CD14-positive monocyte (primary cell): ENCODE measurements at regions not wholly inside any gene's neighbourhood (a gene's known extent, or its start where the extent isn't known, plus 50 kb on each side); places are given as distances from the start of the nearest gene placed in this dataset.
"Not testable (repeated sequence)": the region's sequence is repeated elsewhere in the genome, so short reads cannot be mapped to it uniquely, and the experiment has no call there.

Experiments
- DNase-seq, 3 donors: peaks; one replicate each; pipeline ENCODE4 v3.0.0-alpha.2; 2011 to 2022
- H2AFZ ChIP-seq: 2 replicates; pipeline ENCODE4 v1.6.0; 2012; ENCODE audit warnings: mild to moderate bottlenecking, low read depth, low read length, inconsistent platforms; ENCODE audit not compliant: insufficient read depth, poor library complexity, severe bottlenecking
- H3K27ac ChIP-seq, 2 donors: 1 replicate in 1 of 2; 2 replicates in 1 of 2; pipeline ENCODE4 v1.5.1; 2012 to 2013; ENCODE audit warnings: low read length in 2 of 2, control low read depth in 1 of 2, inconsistent platforms in 1 of 2, low read depth in 1 of 2, mild to moderate bottlenecking in 1 of 2
- H3K27me3 ChIP-seq, 2 donors: one replicate each; pipeline versions ENCODE4 v1.6.0 to v1.6.1; 2011 to 2013; ENCODE audit warnings: low read length in 2 of 2; ENCODE audit not compliant: control insufficient read depth in 2 of 2, insufficient read depth in 2 of 2
- H3K36me3 ChIP-seq, 2 donors: replicated peaks in 1 of 2; 1 replicate in 1 of 2; 2 replicates in 1 of 2; pipeline versions ENCODE4 v1.5.1 to v1.6.1; 2012 to 2013; ENCODE audit warnings: low read length in 2 of 2, control low read depth in 1 of 2, inconsistent platforms in 1 of 2, mild to moderate bottlenecking in 1 of 2; ENCODE audit not compliant: insufficient read depth in 2 of 2, control insufficient read depth in 1 of 2
- H3K4me1 ChIP-seq, 2 donors: 1 replicate in 1 of 2; 2 replicates in 1 of 2; pipeline versions ENCODE4 v1.5.1 to v1.6.1; 2012 to 2013; ENCODE audit warnings: low read length in 2 of 2, control low read depth in 1 of 2, inconsistent platforms in 1 of 2, mild to moderate bottlenecking in 1 of 2, moderate library complexity in 1 of 2; ENCODE audit not compliant: insufficient read depth in 2 of 2, control insufficient read depth in 1 of 2
- H3K4me2 ChIP-seq: replicated peaks from 2 replicates; pipeline ENCODE3; 2012; ENCODE audit warnings: low read length, moderate library complexity, mild to moderate bottlenecking; ENCODE audit not compliant: poor library complexity, severe bottlenecking; ENCODE audit errors: extremely low read depth
- H3K4me3 ChIP-seq, 3 experiments: fragments of 200-600 bp in 1 of 3; sonication (generic) in 1 of 3; replicated peaks in 1 of 3; 1 replicate in 2 of 3; 2 replicates in 1 of 3; pipeline ENCODE4 v1.5.1; 2011 to 2013; ENCODE audit warnings: low read length in 3 of 3, mild to moderate bottlenecking in 3 of 3, control low read depth in 2 of 3, low read depth in 2 of 3, inconsistent platforms in 1 of 3, moderate library complexity in 1 of 3
- H3K79me2 ChIP-seq: 2 replicates; pipeline ENCODE4 v1.6.0; 2012; ENCODE audit warnings: mild to moderate bottlenecking, control low read depth, inconsistent platforms, low read length, moderate library complexity; ENCODE audit not compliant: insufficient read depth
- H3K9ac ChIP-seq: 2 replicates; pipeline ENCODE4 v1.6.0; 2017; ENCODE audit warnings: low read length, mild to moderate bottlenecking; ENCODE audit not compliant: insufficient read depth, poor library complexity, severe bottlenecking
- H3K9me3 ChIP-seq, 2 donors: replicated peaks in 1 of 2; 1 replicate in 1 of 2; 2 replicates in 1 of 2; pipeline versions ENCODE4 v1.5.1 to v1.6.1; 2012 to 2013; ENCODE audit warnings: low read length in 2 of 2, control low read depth in 1 of 2; ENCODE audit not compliant: control insufficient read depth in 1 of 2, insufficient read depth in 1 of 2
- H4K20me1 ChIP-seq: 2 replicates; pipeline ENCODE4 v1.6.0; 2012; ENCODE audit warnings: mild to moderate bottlenecking, low read length, control low read depth, moderate library complexity; ENCODE audit not compliant: insufficient read depth
- H3K27ac Mint-ChIP-seq, 7 donors: one replicate each; pipeline ENCODE4 v1.8.0; 2020; ENCODE audit warnings: mild to moderate bottlenecking in 7 of 7, mixed read lengths in 7 of 7, moderate library complexity in 6 of 7, inconsistent platforms in 2 of 7
- H3K27me3 Mint-ChIP-seq, 3 donors: one replicate each; pipeline ENCODE4 v1.8.0; 2021 to 2022; ENCODE audit warnings: low read depth in 3 of 3, mild to moderate bottlenecking in 3 of 3, mixed read lengths in 3 of 3, moderate library complexity in 3 of 3, inconsistent platforms in 1 of 3
- H3K36me3 Mint-ChIP-seq, 2 donors: one replicate each; pipeline ENCODE4 v1.8.0; 2020; ENCODE audit warnings: mixed read lengths in 2 of 2, inconsistent platforms in 1 of 2, mild to moderate bottlenecking in 1 of 2
- H3K4me1 Mint-ChIP-seq: one replicate; pipeline ENCODE4 v1.8.0; 2020; ENCODE audit warnings: mild to moderate bottlenecking, mixed read lengths
- H3K4me3 Mint-ChIP-seq, 2 donors: one replicate each; pipeline ENCODE4 v1.8.0; 2020; ENCODE audit warnings: mild to moderate bottlenecking in 2 of 2, mixed read lengths in 2 of 2, moderate library complexity in 1 of 2
- H3K9me3 Mint-ChIP-seq, 7 donors: one replicate each; pipeline ENCODE4 v1.8.0; 2020 to 2022; ENCODE audit warnings: mixed read lengths in 7 of 7, mild to moderate bottlenecking in 6 of 7, moderate library complexity in 6 of 7, inconsistent platforms in 2 of 7
- CTCF ChIP-seq: fragments of 200-600 bp; IDR thresholded peaks from one replicate; pipeline ENCODE4 v1.8.0; 2022; ENCODE audit warnings: antibody characterized with exemption, mild to moderate bottlenecking
- WGBS: methylation state at CpG from one replicate; pipeline ENCODE4 v1.1.5; 2013; ENCODE audit warnings: missing lambda C conversion rate; ENCODE audit not compliant: insufficient coverage; 5-methylcytosine and 5-hydroxymethylcytosine counted together
- intact Hi-C, 2 donors: fragments of 100-400 bp; cut with micrococcal nuclease; formaldehyde crosslinking; loops; one replicate each; pipeline versions ENCODE4 v1.15.0 to v1.15.1; 2023

- H2AFZ ChIP-seq = no peak overlapping the region
- H3K36me3 ChIP-seq = no peaks in the 10 kb centered on the region
- H3K79me2 ChIP-seq = no peaks in the 10 kb centered on the region
- no peak overlapping the region for H3K4me3 ChIP-seq
- Mint-ChIP-seq H3K4me3 (no peak overlapping the region), H3K27me3 (peaks cover 0 to 1% (median 0%) of the 10 kb centered on the region in 3 donors), H3K27ac (no peak overlapping the region), H3K36me3 (no peaks in the 10 kb centered on the region), H3K4me1 (no peaks in the 10 kb centered on the region), H3K9me3 (peaks cover 0 to 9% (median 4%) of the 10 kb centered on the region in 7 donors)
- H4K20me1 ChIP-seq = no peaks in the 10 kb centered on the region
- H3K4me1 ChIP-seq = no peaks in the 10 kb centered on the region
- H3K4me2 ChIP-seq = no peak overlapping the region
- no peak for DNase-seq
- H3K27me3 ChIP-seq = no peaks in the 10 kb centered on the region
- H3K9ac ChIP-seq = no peak overlapping the region
- no CpG with 5 or more reads among the region's 2 CpGs for WGBS
- no peak overlapping the region for H3K27ac ChIP-seq
- intact Hi-C loops = no loop called here
- peaks cover 0 to 9% of the 10 kb centered on the region in 2 donors for H3K9me3 ChIP-seq
- no peak for TF ChIP-seq CTCF
Measured at GRCh38 chr11:23873406-23873805, 623.4 kb upstream of the LUZP2 start.

GRCh38 chr11:23875176-23875850, 621.5 kb upstream of the LUZP2 start:
- DNase-seq = no peak
- Mint-ChIP-seq H3K36me3 (no peaks in the 10 kb centered on the region), H3K27me3 (peaks cover 0 to 2% (median 1%) of the 10 kb centered on the region in 3 donors), H3K27ac (no peak overlapping the region), H3K4me1 (no peaks in the 10 kb centered on the region), H3K9me3 (peaks cover 0 to 9% (median 4%) of the 10 kb centered on the region in 7 donors), H3K4me3 (no peak overlapping the region)
- H3K4me2 ChIP-seq = no peak overlapping the region
- intact Hi-C loops = no loop called here
- no peak for TF ChIP-seq CTCF
- H3K9ac ChIP-seq = no peak overlapping the region
- no peak overlapping the region for H2AFZ ChIP-seq
- no peaks in the 10 kb centered on the region for H3K36me3 ChIP-seq
- H3K27me3 ChIP-seq = no peaks in the 10 kb centered on the region
- H3K79me2 ChIP-seq = no peaks in the 10 kb centered on the region
- H3K27ac ChIP-seq = no peak overlapping the region
- no peaks in the 10 kb centered on the region for H3K9me3 ChIP-seq
- no peaks in the 10 kb centered on the region for H3K4me1 ChIP-seq
- no CpG with 5 or more reads among the region's 4 CpGs for WGBS
- no peak overlapping the region for H3K4me3 ChIP-seq
- H4K20me1 ChIP-seq = no peaks in the 10 kb centered on the region

- H4K20me1 ChIP-seq, H3K4me3 ChIP-seq, H3K4me1 Mint-ChIP-seq, H3K4me3 Mint-ChIP-seq, H2AFZ ChIP-seq, H3K4me1 ChIP-seq, H3K27ac ChIP-seq, H3K36me3 ChIP-seq, H3K27me3 ChIP-seq, H3K36me3 Mint-ChIP-seq, H3K4me2 ChIP-seq, H3K9me3 ChIP-seq, H3K79me2 ChIP-seq, H3K27me3 Mint-ChIP-seq, intact Hi-C loops, H3K9ac ChIP-seq, DNase-seq, H3K27ac Mint-ChIP-seq: not testable (repeated sequence)
- WGBS = 95% methylated on average over 17 of the region's 26 CpGs
- H3K9me3 Mint-ChIP-seq = peaks cover 0 to 10% (median 6%) of the 10 kb centered on the region in 7 donors
Measured at GRCh38 chr11:23883426-23884048, 613.3 kb upstream of the LUZP2 start.
